ENCODE measurements at regions not wholly inside any gene's neighbourhood (a gene's known extent, or its start where the extent isn't known, plus 50 kb on each side); places are given as distances from the start of the nearest gene placed in this dataset.
A peak's percentile ranks its signal among the peaks of the same experiment; 100 is the strongest.

DNA sequence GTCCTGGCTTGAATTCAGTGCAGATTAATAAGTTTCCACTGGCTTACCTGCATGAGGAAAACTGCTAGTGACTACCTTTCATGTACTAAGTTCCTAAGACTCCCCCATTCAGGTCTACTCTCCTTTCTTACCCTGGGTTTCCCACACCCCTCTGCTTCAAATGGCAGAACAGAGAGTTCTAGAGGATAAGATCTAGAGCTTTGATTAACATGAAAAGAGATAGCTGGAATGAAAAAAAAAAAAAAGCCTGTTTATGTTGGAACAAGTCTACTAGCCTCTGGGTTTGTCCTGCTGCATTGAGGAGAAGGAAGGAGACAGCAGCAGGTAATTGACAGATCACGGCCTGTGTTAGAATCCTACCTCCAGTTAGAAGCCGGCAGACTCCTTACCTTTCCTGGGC, 201.4 kb upstream of the SOX4 start:
- 88% methylated on average over 2 of the region's 2 CpGs for WGBS (ENCODE audit: insufficient coverage, low coverage, low lambda C conversion rate, missing lambda C conversion rate)
- no peak for ATAC-seq

GRCh38 chr6:21393441-21394165, 199.9 kb upstream of the SOX4 start:
- WGBS (ENCODE audit: insufficient coverage, low coverage, low lambda C conversion rate, missing lambda C conversion rate): 69% methylated on average over 10 of the region's 10 CpGs
- Histone ChIP-seq H3K9me3 (no peaks in the 10 kb centered on the region), H3K4me1 (no peaks in the 10 kb centered on the region), H3K27ac (no peak overlapping the region), H3K36me3 (no peaks in the 10 kb centered on the region), H3K27me3 (no peaks in the 10 kb centered on the region), H3K4me3 (no peak overlapping the region)
- TF ChIP-seq POLR2A (IDR thresholded peaks at IDR 0.05): no peak
- TF ChIP-seq CTCF (IDR thresholded peaks at IDR 0.05): no peak
- intact Hi-C loops (cut with DNase I): no loop called here
- DNase-seq: no peak
- no peak for ATAC-seq

More for the DNA sequence above, 201.4 kb upstream of the SOX4 start:
- Histone ChIP-seq H3K4me3 (no peak overlapping the region), H3K9me3 (no peaks in the 10 kb centered on the region), H3K27me3 (no peaks in the 10 kb centered on the region), H3K36me3 (no peaks in the 10 kb centered on the region), H3K4me1 (no peaks in the 10 kb centered on the region), H3K27ac (no peak overlapping the region)
- TF ChIP-seq POLR2A (IDR thresholded peaks at IDR 0.05) (no peak), CTCF (IDR thresholded peaks at IDR 0.05) (no peak)
- intact Hi-C loops (cut with DNase I): no loop called here
- DNase-seq: no peak

DNA sequence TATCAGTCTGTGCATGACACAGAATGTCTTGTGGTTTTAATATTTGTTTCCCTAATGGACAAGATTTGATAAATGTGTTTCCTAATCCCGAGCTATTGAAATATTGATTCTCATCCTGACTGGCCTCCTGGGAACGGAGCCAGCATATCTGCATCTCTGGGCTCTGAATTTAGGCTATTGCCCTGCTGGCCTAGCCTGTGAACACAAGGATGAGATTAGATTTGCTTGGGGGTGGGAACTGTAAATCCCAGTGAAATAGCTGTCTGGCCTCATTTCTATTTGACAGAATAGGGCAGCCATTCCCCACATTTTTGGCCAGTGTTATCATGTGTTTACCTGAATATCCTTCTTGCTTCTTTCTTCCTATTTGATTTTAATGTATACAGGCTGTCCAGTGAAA, 198.4 kb upstream of the SOX4 start:
- H3K4me1 ChIP-seq: no peaks in the 10 kb centered on the region
- no peaks in the 10 kb centered on the region for H3K36me3 ChIP-seq
- DNase-seq (peak in 1 of 3 donors; percentile 65), ATAC-seq (peak; percentile 49 to 99 (median 72))
- WGBS (ENCODE audit: insufficient coverage, low coverage, low lambda C conversion rate, missing lambda C conversion rate): 0% methylated on average over 2 of the region's 2 CpGs
- no peak overlapping the region for H3K27ac ChIP-seq
- intact Hi-C loops (cut with DNase I): no loop called here
- TF ChIP-seq POLR2A (IDR thresholded peaks at IDR 0.05): no peak
- no peak for TF ChIP-seq CTCF (IDR thresholded peaks at IDR 0.05)
- H3K4me3 ChIP-seq: no peak overlapping the region
- H3K9me3 ChIP-seq: no peaks in the 10 kb centered on the region
- H3K27me3 ChIP-seq: no peaks in the 10 kb centered on the region

GRCh38 chr6:21396313-21396712, 197.2 kb upstream of the SOX4 start:
- Histone ChIP-seq H3K36me3 (no peaks in the 10 kb centered on the region), H3K4me3 (no peak overlapping the region), H3K27ac (no peak overlapping the region), H3K9me3 (no peaks in the 10 kb centered on the region), H3K27me3 (no peaks in the 10 kb centered on the region), H3K4me1 (no peaks in the 10 kb centered on the region)
- TF ChIP-seq CTCF (IDR thresholded peaks at IDR 0.05) (no peak), POLR2A (IDR thresholded peaks at IDR 0.05) (no peak)
- ATAC-seq (no peak), DNase-seq (no peak)
- intact Hi-C loops (cut with DNase I): no loop called here
